DOHH2 (cell line): ENCODE measurements at regions not wholly inside any gene's neighbourhood (a gene's known extent, or its start where the extent isn't known, plus 50 kb on each side); places are given as distances from the start of the nearest gene placed in this dataset.

ENCODE experiments used
- H3F3A ChIP-seq: fragments of 200-600 bp; sonication (generic), shearing (Covaris generic); 2 replicates; pipeline ENCODE4 v1.6.0; 2016; ENCODE audit warnings: antibody characterized with exemption, mild to moderate bottlenecking; ENCODE audit not compliant: control insufficient read depth, insufficient read depth
- H3K27ac ChIP-seq: fragments of 200-600 bp; sonication (generic); 2 replicates; pipeline ENCODE4 v1.5.1; 2014; ENCODE audit warnings: low read depth, mild to moderate bottlenecking, low read length, moderate library complexity
- H3K27me3 ChIP-seq: fragments of 200-600 bp; sonication (generic); 2 replicates; pipeline ENCODE4 v1.6.1; 2014; ENCODE audit warnings: mild to moderate bottlenecking, low read length, mixed read lengths; ENCODE audit not compliant: control insufficient read depth
- H3K36me3 ChIP-seq: fragments of 200-600 bp; sonication (generic); 2 replicates; pipeline ENCODE4 v1.6.1; 2014; ENCODE audit warnings: mild to moderate bottlenecking, low read length, moderate library complexity, mixed read lengths; ENCODE audit not compliant: control insufficient read depth
- H3K4me1 ChIP-seq: fragments of 200-600 bp; sonication (generic); 2 replicates; pipeline ENCODE4 v1.6.1; 2014; ENCODE audit warnings: mild to moderate bottlenecking, low read length, mixed read lengths; ENCODE audit not compliant: control insufficient read depth
- H3K4me2 ChIP-seq: fragments of 200-600 bp; sonication (generic); 2 replicates; pipeline ENCODE4 v1.6.0; 2014; ENCODE audit warnings: mild to moderate bottlenecking, low read length, moderate library complexity
- H3K4me3 ChIP-seq: fragments of 200-600 bp; sonication (generic); 2 replicates; pipeline ENCODE4 v1.5.1; 2014; ENCODE audit warnings: mild to moderate bottlenecking, low read length, mixed read lengths
- H3K79me2 ChIP-seq: fragments of 200-600 bp; sonication (generic); 2 replicates; pipeline ENCODE4 v1.6.1; 2014; ENCODE audit warnings: mild to moderate bottlenecking, low read length, mixed read lengths; ENCODE audit not compliant: control insufficient read depth
- H3K9me2 ChIP-seq: fragments of 200-600 bp; sonication (generic); replicated peaks from 2 replicates; pipeline ENCODE4 v1.6.1; 2014; ENCODE audit warnings: mild to moderate bottlenecking, low read length, mixed read lengths; ENCODE audit not compliant: control insufficient read depth
- H3K9me3 ChIP-seq: fragments of 200-600 bp; sonication (generic); 2 replicates; pipeline ENCODE4 v1.6.1; 2014; ENCODE audit warnings: antibody characterized with exemption, low read length, mixed read lengths; ENCODE audit not compliant: control insufficient read depth, insufficient read depth
- H4K20me1 ChIP-seq: fragments of 200-600 bp; sonication (generic); 2 replicates; pipeline ENCODE4 v1.6.0; 2014; ENCODE audit warnings: low read depth, mild to moderate bottlenecking, antibody characterized with exemption, low read length, moderate library complexity; ENCODE audit not compliant: control insufficient read depth, insufficient read depth
- EZH2phosphoT487 ChIP-seq: fragments of 200-600 bp; sonication (generic); IDR thresholded peaks from 2 replicates; pipeline ENCODE4 v1.6.1; 2017; ENCODE audit warnings: borderline replicate concordance, mild to moderate bottlenecking, antibody characterized with exemption, low read length, moderate library complexity, mixed read lengths
- TF ChIP-seq, protein P1 (sequence below): fragments of 200-600 bp; sonication (generic); IDR thresholded peaks from one replicate; pipeline ENCODE4 v1.5.1; 2014; ENCODE audit warnings: antibody characterized with exemption, mild to moderate bottlenecking, low read depth, low read length; ENCODE audit not compliant: poor library complexity, severe bottlenecking

GRCh38 chr3:170727754-170728153, 141.9 kb upstream of the SLC7A14 start:
- Histone ChIP-seq H3F3A (no peaks in the 10 kb centered on the region), H3K9me3 (no peaks in the 10 kb centered on the region), H4K20me1 (no peaks in the 10 kb centered on the region), H3K27ac (no peak overlapping the region), H3K9me2 (no peaks in the 10 kb centered on the region), H3K4me2 (no peak overlapping the region), H3K79me2 (no peaks in the 10 kb centered on the region), H3K4me3 (no peak overlapping the region), H3K27me3 (no peaks in the 10 kb centered on the region), H3K4me1 (no peaks in the 10 kb centered on the region), H3K36me3 (no peaks in the 10 kb centered on the region)
- no peak for TF ChIP-seq EZH2phosphoT487
- TF ChIP-seq, protein P1, sequence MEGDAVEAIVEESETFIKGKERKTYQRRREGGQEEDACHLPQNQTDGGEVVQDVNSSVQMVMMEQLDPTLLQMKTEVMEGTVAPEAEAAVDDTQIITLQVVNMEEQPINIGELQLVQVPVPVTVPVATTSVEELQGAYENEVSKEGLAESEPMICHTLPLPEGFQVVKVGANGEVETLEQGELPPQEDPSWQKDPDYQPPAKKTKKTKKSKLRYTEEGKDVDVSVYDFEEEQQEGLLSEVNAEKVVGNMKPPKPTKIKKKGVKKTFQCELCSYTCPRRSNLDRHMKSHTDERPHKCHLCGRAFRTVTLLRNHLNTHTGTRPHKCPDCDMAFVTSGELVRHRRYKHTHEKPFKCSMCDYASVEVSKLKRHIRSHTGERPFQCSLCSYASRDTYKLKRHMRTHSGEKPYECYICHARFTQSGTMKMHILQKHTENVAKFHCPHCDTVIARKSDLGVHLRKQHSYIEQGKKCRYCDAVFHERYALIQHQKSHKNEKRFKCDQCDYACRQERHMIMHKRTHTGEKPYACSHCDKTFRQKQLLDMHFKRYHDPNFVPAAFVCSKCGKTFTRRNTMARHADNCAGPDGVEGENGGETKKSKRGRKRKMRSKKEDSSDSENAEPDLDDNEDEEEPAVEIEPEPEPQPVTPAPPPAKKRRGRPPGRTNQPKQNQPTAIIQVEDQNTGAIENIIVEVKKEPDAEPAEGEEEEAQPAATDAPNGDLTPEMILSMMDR, result no peak

- no peaks in the 10 kb centered on the region for H4K20me1 ChIP-seq
- H3K79me2 ChIP-seq, result no peaks in the 10 kb centered on the region
- H3K4me2 ChIP-seq, result no peak overlapping the region
- no peaks in the 10 kb centered on the region for H3F3A ChIP-seq
- TF ChIP-seq EZH2phosphoT487, result no peak
- TF ChIP-seq, protein P1, result no peak
- H3K4me3 ChIP-seq, result no peak overlapping the region
- H3K9me3 ChIP-seq, result no peaks in the 10 kb centered on the region
- no peaks in the 10 kb centered on the region for H3K27me3 ChIP-seq
- H3K36me3 ChIP-seq, result no peaks in the 10 kb centered on the region
- H3K27ac ChIP-seq, result no peak overlapping the region
- no peaks in the 10 kb centered on the region for H3K4me1 ChIP-seq
- H3K9me2 ChIP-seq, result no peaks in the 10 kb centered on the region
Measured at GRCh38 chr3:170726976-170727661, 141.2 kb upstream of the SLC7A14 start.

- no peaks in the 10 kb centered on the region for H3K4me1 ChIP-seq
- no peaks in the 10 kb centered on the region for H3K9me2 ChIP-seq
- no peaks in the 10 kb centered on the region for H3K36me3 ChIP-seq
- no peaks in the 10 kb centered on the region for H3K9me3 ChIP-seq
- no peaks in the 10 kb centered on the region for H3F3A ChIP-seq
- H3K4me2 ChIP-seq, result no peak overlapping the region
- H3K27me3 ChIP-seq, result no peaks in the 10 kb centered on the region
- no peak overlapping the region for H3K4me3 ChIP-seq
- H4K20me1 ChIP-seq, result no peaks in the 10 kb centered on the region
- no peak overlapping the region for H3K27ac ChIP-seq
- no peaks in the 10 kb centered on the region for H3K79me2 ChIP-seq
- TF ChIP-seq, protein P1, result no peak
- TF ChIP-seq EZH2phosphoT487, result no peak
Measured at GRCh38 chr3:170725285-170725731, 139.4 kb upstream of the SLC7A14 start.
